ENCODE measurements at regions not wholly inside any gene's neighbourhood (a gene's known extent, or its start where the extent isn't known, plus 50 kb on each side); places are given as distances from the start of the nearest gene placed in this dataset.

DNA sequence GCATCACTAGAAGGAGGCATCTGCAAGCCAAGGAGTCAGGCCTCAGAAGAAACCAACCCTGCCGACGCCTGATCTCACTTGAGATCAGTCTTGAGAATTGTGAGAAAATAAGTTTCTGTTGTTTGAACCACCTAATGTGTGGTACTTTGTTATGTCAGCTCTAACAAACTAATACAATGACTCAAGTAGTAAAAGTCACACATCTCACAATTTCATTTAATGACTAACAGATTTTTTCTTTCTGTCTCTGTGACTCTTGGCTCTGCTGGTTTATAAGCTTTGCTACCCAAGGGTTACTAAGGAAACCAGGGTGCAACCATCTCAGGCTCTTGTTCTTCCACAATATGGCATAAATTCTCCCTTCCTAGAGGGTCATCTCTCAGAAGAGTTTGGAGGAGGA, 315.8 kb upstream of the GRAMD2B start:
- Histone ChIP-seq H3K4me3 (ENCODE audit: low read depth, low read length, poor library complexity, severe bottlenecking) (no peak overlapping the region), H3K36me3 (ENCODE audit: insufficient read depth, low read length) (no peaks in the 10 kb centered on the region), H3K4me1 (ENCODE audit: insufficient read depth, low read length, poor library complexity, severe bottlenecking) (no peaks in the 10 kb centered on the region), H2AFZ (ENCODE audit: low read length) (no peak overlapping the region), H3K79me2 (ENCODE audit: insufficient read depth, low read depth, low read length) (no peaks in the 10 kb centered on the region), H4K20me1 (ENCODE audit: insufficient read depth, low read length) (no peaks in the 10 kb centered on the region), H3K9me2 (ENCODE audit: insufficient read depth, low read length) (no peaks in the 10 kb centered on the region), H3K9me3 (ENCODE audit: low read length) (no peaks in the 10 kb centered on the region), H3K27ac (ENCODE audit: low read depth, low read length, poor library complexity, severe bottlenecking) (no peak overlapping the region), H3K4me2 (ENCODE audit: low read length) (no peak overlapping the region)
- POLR2A ChIA-PET, result interaction anchor here (0.9 kb wide), 2 partner anchors 17 to 29 kb away, joined by 3 read pairs; no protein-coding TSS in a partner anchor
- no peak for DNase-seq (ENCODE audit: low spot score)
- BruUV-seq (replicated peaks), result no TSS peak
- CTCF ChIA-PET (ENCODE audit: unreplicated experiment), result no interaction called here
- TF ChIP-seq, protein P1, sequence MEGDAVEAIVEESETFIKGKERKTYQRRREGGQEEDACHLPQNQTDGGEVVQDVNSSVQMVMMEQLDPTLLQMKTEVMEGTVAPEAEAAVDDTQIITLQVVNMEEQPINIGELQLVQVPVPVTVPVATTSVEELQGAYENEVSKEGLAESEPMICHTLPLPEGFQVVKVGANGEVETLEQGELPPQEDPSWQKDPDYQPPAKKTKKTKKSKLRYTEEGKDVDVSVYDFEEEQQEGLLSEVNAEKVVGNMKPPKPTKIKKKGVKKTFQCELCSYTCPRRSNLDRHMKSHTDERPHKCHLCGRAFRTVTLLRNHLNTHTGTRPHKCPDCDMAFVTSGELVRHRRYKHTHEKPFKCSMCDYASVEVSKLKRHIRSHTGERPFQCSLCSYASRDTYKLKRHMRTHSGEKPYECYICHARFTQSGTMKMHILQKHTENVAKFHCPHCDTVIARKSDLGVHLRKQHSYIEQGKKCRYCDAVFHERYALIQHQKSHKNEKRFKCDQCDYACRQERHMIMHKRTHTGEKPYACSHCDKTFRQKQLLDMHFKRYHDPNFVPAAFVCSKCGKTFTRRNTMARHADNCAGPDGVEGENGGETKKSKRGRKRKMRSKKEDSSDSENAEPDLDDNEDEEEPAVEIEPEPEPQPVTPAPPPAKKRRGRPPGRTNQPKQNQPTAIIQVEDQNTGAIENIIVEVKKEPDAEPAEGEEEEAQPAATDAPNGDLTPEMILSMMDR (conservative IDR thresholded peaks at IDR 0.05; ENCODE audit: low read length), result no peak
- TF ChIP-seq EZH2phosphoT487 (IDR thresholded peaks at IDR 0.05; ENCODE audit: borderline replicate concordance, low read depth, low read length), result no peak
- intact Hi-C loops (cut with micrococcal nuclease; ENCODE audit: unreplicated experiment), result no loop called here

DNA sequence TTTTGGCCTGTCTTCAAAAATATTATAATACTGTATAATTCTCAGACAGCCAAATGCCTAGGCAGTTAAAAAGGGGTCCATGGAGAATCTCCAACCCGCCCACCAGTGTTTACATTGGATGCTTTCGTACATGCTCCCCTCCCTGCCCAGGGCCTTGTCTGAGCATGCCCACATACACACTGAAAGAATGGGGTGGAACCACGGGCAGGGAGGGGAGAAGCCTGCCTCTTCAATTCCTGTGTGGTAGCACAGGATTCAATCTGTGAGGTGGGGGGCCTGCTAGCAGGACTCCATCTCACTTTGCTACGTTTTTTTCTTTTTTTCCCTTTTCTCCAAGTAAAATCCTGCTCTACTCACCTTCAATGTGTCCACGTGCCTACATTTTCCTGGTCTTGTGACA, 314.7 kb upstream of the GRAMD2B start:
- Histone ChIP-seq H3K36me3 (ENCODE audit: insufficient read depth, low read length) (no peaks in the 10 kb centered on the region), H4K20me1 (ENCODE audit: insufficient read depth, low read length) (no peaks in the 10 kb centered on the region), H3K4me1 (ENCODE audit: insufficient read depth, low read length, poor library complexity, severe bottlenecking) (no peaks in the 10 kb centered on the region), H3K9me2 (ENCODE audit: insufficient read depth, low read length) (no peaks in the 10 kb centered on the region), H3K27ac (ENCODE audit: low read depth, low read length, poor library complexity, severe bottlenecking) (no peak overlapping the region), H3K9me3 (ENCODE audit: low read length) (no peaks in the 10 kb centered on the region), H3K4me2 (ENCODE audit: low read length) (no peak overlapping the region), H3K4me3 (ENCODE audit: low read depth, low read length, poor library complexity, severe bottlenecking) (no peak overlapping the region), H2AFZ (ENCODE audit: low read length) (no peak overlapping the region), H3K79me2 (ENCODE audit: insufficient read depth, low read depth, low read length) (no peaks in the 10 kb centered on the region)
- intact Hi-C loops (cut with micrococcal nuclease; ENCODE audit: unreplicated experiment), result no loop called here
- POLR2A ChIA-PET, result interaction anchor here (0.6 kb wide), 1 partner anchor 143 kb away, joined by 5 read pairs; no protein-coding TSS in a partner anchor
- no peak for TF ChIP-seq EZH2phosphoT487 (IDR thresholded peaks at IDR 0.05; ENCODE audit: borderline replicate concordance, low read depth, low read length)
- TF ChIP-seq, protein P1 (conservative IDR thresholded peaks at IDR 0.05; ENCODE audit: low read length), result no peak
- no TSS peak for BruUV-seq (replicated peaks)
- CTCF ChIA-PET (ENCODE audit: unreplicated experiment), result no interaction called here
- DNase-seq (ENCODE audit: low spot score), result no peak

DNA sequence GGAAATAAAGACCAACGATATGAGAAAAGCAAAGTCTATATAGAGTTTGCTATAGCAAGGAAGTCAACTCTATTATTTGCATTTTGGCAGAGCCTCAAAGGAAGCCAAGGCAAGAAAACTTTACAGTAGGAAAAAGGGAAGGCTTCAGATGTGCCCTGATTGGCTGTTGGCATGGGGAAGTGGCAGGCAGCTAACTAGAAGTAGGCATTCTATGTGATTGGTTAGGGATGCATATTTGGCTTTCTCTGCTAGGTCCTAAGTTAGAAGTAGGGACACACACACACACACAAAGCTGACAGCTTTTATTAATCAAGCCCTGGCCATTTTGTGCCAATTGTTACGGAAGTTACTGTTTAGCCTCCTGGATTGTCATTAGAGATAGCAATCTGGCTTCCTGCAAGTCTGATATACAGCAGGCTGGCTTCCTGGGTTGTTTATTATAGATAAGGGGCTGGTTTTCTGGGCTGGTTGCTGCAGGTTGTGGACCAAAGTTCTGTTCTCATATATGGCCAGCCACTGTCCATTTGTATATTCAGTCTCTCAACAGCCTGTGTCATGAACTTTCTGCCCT, 308.1 kb upstream of the GRAMD2B start:
- Histone ChIP-seq H2AFZ (ENCODE audit: low read length) (no peak overlapping the region), H3K9me3 (ENCODE audit: low read length) (no peaks in the 10 kb centered on the region), H4K20me1 (ENCODE audit: insufficient read depth, low read length) (no peaks in the 10 kb centered on the region), H3K79me2 (ENCODE audit: insufficient read depth, low read depth, low read length) (no peaks in the 10 kb centered on the region), H3K36me3 (ENCODE audit: insufficient read depth, low read length) (no peaks in the 10 kb centered on the region), H3K4me3 (ENCODE audit: low read depth, low read length, poor library complexity, severe bottlenecking) (no peak overlapping the region), H3K4me1 (ENCODE audit: insufficient read depth, low read length, poor library complexity, severe bottlenecking) (no peaks in the 10 kb centered on the region), H3K9me2 (ENCODE audit: insufficient read depth, low read length) (no peaks in the 10 kb centered on the region), H3K27ac (ENCODE audit: low read depth, low read length, poor library complexity, severe bottlenecking) (no peak overlapping the region), H3K4me2 (ENCODE audit: low read length) (no peak overlapping the region)
- CTCF ChIA-PET (ENCODE audit: unreplicated experiment), result no interaction called here
- TF ChIP-seq, protein P1 (conservative IDR thresholded peaks at IDR 0.05; ENCODE audit: low read length), result no peak
- TF ChIP-seq EZH2phosphoT487 (IDR thresholded peaks at IDR 0.05; ENCODE audit: borderline replicate concordance, low read depth, low read length), result no peak
- DNase-seq (ENCODE audit: low spot score), result no peak
- POLR2A ChIA-PET, result interaction anchor here (0.7 kb wide), 1 partner anchor 117 kb away, joined by 3 read pairs; no protein-coding TSS in a partner anchor
- intact Hi-C loops (cut with micrococcal nuclease; ENCODE audit: unreplicated experiment), result no loop called here
- BruUV-seq (replicated peaks), result no TSS peak
